ENCODE measurements at regions not wholly inside any gene's neighbourhood (a gene's known extent, or its start where the extent isn't known, plus 50 kb on each side); places are given as distances from the start of the nearest gene placed in this dataset.

GRCh38 chr18:24933345-24933744, 418.6 kb downstream of the ZNF521 start:
- no peak overlapping the region for H3K4me3 ChIP-seq (ENCODE audit: low read length in 2 of 2)
- no peaks in the 10 kb centered on the region for H3K9me3 ChIP-seq (ENCODE audit: control insufficient read depth in 2 of 2, low read length in 2 of 2)
- no peak overlapping the region for H3K9ac ChIP-seq (ENCODE audit: low read depth in 1 of 2, low read length in 2 of 2)
- H3K27me3 ChIP-seq (ENCODE audit: control insufficient read depth in 2 of 2, insufficient read depth in 2 of 2, low read length in 2 of 2) = no peaks in the 10 kb centered on the region
- no peak overlapping the region for H3K27ac ChIP-seq (ENCODE audit: low read depth in 2 of 2, low read length in 2 of 2)
- H3K36me3 ChIP-seq (ENCODE audit: control insufficient read depth in 2 of 2, insufficient read depth in 2 of 2, low read length in 2 of 2) = no peaks in the 10 kb centered on the region
- H3K4me1 ChIP-seq (ENCODE audit: control insufficient read depth in 2 of 2, insufficient read depth in 2 of 2, low read length in 2 of 2) = peaks cover 0 to 3% of the 10 kb centered on the region in 2 donors

- H3K4me1 ChIP-seq (ENCODE audit: control insufficient read depth in 2 of 2, insufficient read depth in 2 of 2, low read length in 2 of 2) = peaks cover 0 to 3% of the 10 kb centered on the region in 2 donors
- H3K36me3 ChIP-seq (ENCODE audit: control insufficient read depth in 2 of 2, insufficient read depth in 2 of 2, low read length in 2 of 2) = no peaks in the 10 kb centered on the region
- H3K4me3 ChIP-seq (ENCODE audit: low read length in 2 of 2) = no peak overlapping the region
- H3K9ac ChIP-seq (ENCODE audit: low read depth in 1 of 2, low read length in 2 of 2) = no peak overlapping the region
- H3K27me3 ChIP-seq (ENCODE audit: control insufficient read depth in 2 of 2, insufficient read depth in 2 of 2, low read length in 2 of 2) = no peaks in the 10 kb centered on the region
- H3K27ac ChIP-seq (ENCODE audit: low read depth in 2 of 2, low read length in 2 of 2) = no peak overlapping the region
- H3K9me3 ChIP-seq (ENCODE audit: control insufficient read depth in 2 of 2, low read length in 2 of 2) = no peaks in the 10 kb centered on the region
Measured at GRCh38 chr18:24934258-24934932, 417.6 kb downstream of the ZNF521 start.

GRCh38 chr18:24935008-24935407, 417.0 kb downstream of the ZNF521 start:
- Histone ChIP-seq H3K36me3 (ENCODE audit: control insufficient read depth in 2 of 2, insufficient read depth in 2 of 2, low read length in 2 of 2) (no peaks in the 10 kb centered on the region), H3K27ac (ENCODE audit: low read depth in 2 of 2, low read length in 2 of 2) (no peak overlapping the region), H3K4me3 (ENCODE audit: low read length in 2 of 2) (no peak overlapping the region), H3K9me3 (ENCODE audit: control insufficient read depth in 2 of 2, low read length in 2 of 2) (no peaks in the 10 kb centered on the region), H3K4me1 (ENCODE audit: control insufficient read depth in 2 of 2, insufficient read depth in 2 of 2, low read length in 2 of 2) (peaks cover 0 to 3% of the 10 kb centered on the region in 2 donors), H3K27me3 (ENCODE audit: control insufficient read depth in 2 of 2, insufficient read depth in 2 of 2, low read length in 2 of 2) (no peaks in the 10 kb centered on the region), H3K9ac (ENCODE audit: low read depth in 1 of 2, low read length in 2 of 2) (no peak overlapping the region)

GRCh38 chr18:24935896-24936295, 416.1 kb downstream of the ZNF521 start:
- H3K27me3 ChIP-seq (ENCODE audit: control insufficient read depth in 2 of 2, insufficient read depth in 2 of 2, low read length in 2 of 2) = no peaks in the 10 kb centered on the region
- H3K4me1 ChIP-seq (ENCODE audit: control insufficient read depth in 2 of 2, insufficient read depth in 2 of 2, low read length in 2 of 2) = peaks cover 0 to 3% of the 10 kb centered on the region in 2 donors
- H3K4me3 ChIP-seq (ENCODE audit: low read length in 2 of 2) = no peak overlapping the region
- no peak overlapping the region for H3K27ac ChIP-seq (ENCODE audit: low read depth in 2 of 2, low read length in 2 of 2)
- no peak overlapping the region for H3K9ac ChIP-seq (ENCODE audit: low read depth in 1 of 2, low read length in 2 of 2)
- no peaks in the 10 kb centered on the region for H3K36me3 ChIP-seq (ENCODE audit: control insufficient read depth in 2 of 2, insufficient read depth in 2 of 2, low read length in 2 of 2)
- no peaks in the 10 kb centered on the region for H3K9me3 ChIP-seq (ENCODE audit: control insufficient read depth in 2 of 2, low read length in 2 of 2)

- Histone ChIP-seq H3K9ac (ENCODE audit: low read depth in 1 of 2, low read length in 2 of 2) (no peak overlapping the region), H3K27me3 (ENCODE audit: control insufficient read depth in 2 of 2, insufficient read depth in 2 of 2, low read length in 2 of 2) (no peaks in the 10 kb centered on the region), H3K9me3 (ENCODE audit: control insufficient read depth in 2 of 2, low read length in 2 of 2) (no peaks in the 10 kb centered on the region), H3K4me1 (ENCODE audit: control insufficient read depth in 2 of 2, insufficient read depth in 2 of 2, low read length in 2 of 2) (no peaks in the 10 kb centered on the region), H3K4me3 (ENCODE audit: low read length in 2 of 2) (no peak overlapping the region), H3K36me3 (ENCODE audit: control insufficient read depth in 2 of 2, insufficient read depth in 2 of 2, low read length in 2 of 2) (no peaks in the 10 kb centered on the region), H3K27ac (ENCODE audit: low read depth in 2 of 2, low read length in 2 of 2) (no peak overlapping the region)
Measured at GRCh38 chr18:24936691-24937090, 415.3 kb downstream of the ZNF521 start.

GRCh38 chr18:24937639-24938275, 414.2 kb downstream of the ZNF521 start:
- Histone ChIP-seq H3K36me3 (ENCODE audit: control insufficient read depth in 2 of 2, insufficient read depth in 2 of 2, low read length in 2 of 2) (no peaks in the 10 kb centered on the region), H3K9ac (ENCODE audit: low read depth in 1 of 2, low read length in 2 of 2) (no peak overlapping the region), H3K9me3 (ENCODE audit: control insufficient read depth in 2 of 2, low read length in 2 of 2) (no peaks in the 10 kb centered on the region), H3K27ac (ENCODE audit: low read depth in 2 of 2, low read length in 2 of 2) (no peak overlapping the region), H3K4me1 (ENCODE audit: control insufficient read depth in 2 of 2, insufficient read depth in 2 of 2, low read length in 2 of 2) (no peaks in the 10 kb centered on the region), H3K4me3 (ENCODE audit: low read length in 2 of 2) (no peak overlapping the region), H3K27me3 (ENCODE audit: control insufficient read depth in 2 of 2, insufficient read depth in 2 of 2, low read length in 2 of 2) (no peaks in the 10 kb centered on the region)

GRCh38 chr18:24940416-24940815, 411.6 kb downstream of the ZNF521 start:
- Histone ChIP-seq H3K36me3 (ENCODE audit: control insufficient read depth in 2 of 2, insufficient read depth in 2 of 2, low read length in 2 of 2) (no peaks in the 10 kb centered on the region), H3K27ac (ENCODE audit: low read depth in 2 of 2, low read length in 2 of 2) (no peak overlapping the region), H3K9me3 (ENCODE audit: control insufficient read depth in 2 of 2, low read length in 2 of 2) (no peaks in the 10 kb centered on the region), H3K4me1 (ENCODE audit: control insufficient read depth in 2 of 2, insufficient read depth in 2 of 2, low read length in 2 of 2) (no peaks in the 10 kb centered on the region), H3K4me3 (ENCODE audit: low read length in 2 of 2) (no peak overlapping the region), H3K9ac (ENCODE audit: low read depth in 1 of 2, low read length in 2 of 2) (no peak overlapping the region), H3K27me3 (ENCODE audit: control insufficient read depth in 2 of 2, insufficient read depth in 2 of 2, low read length in 2 of 2) (no peaks in the 10 kb centered on the region)

GRCh38 chr18:24941174-24941951, 410.6 kb downstream of the ZNF521 start:
- Histone ChIP-seq H3K9me3 (ENCODE audit: control insufficient read depth in 2 of 2, low read length in 2 of 2) (no peaks in the 10 kb centered on the region), H3K36me3 (ENCODE audit: control insufficient read depth in 2 of 2, insufficient read depth in 2 of 2, low read length in 2 of 2) (no peaks in the 10 kb centered on the region), H3K4me1 (ENCODE audit: control insufficient read depth in 2 of 2, insufficient read depth in 2 of 2, low read length in 2 of 2) (no peaks in the 10 kb centered on the region), H3K9ac (ENCODE audit: low read depth in 1 of 2, low read length in 2 of 2) (no peak overlapping the region), H3K27me3 (ENCODE audit: control insufficient read depth in 2 of 2, insufficient read depth in 2 of 2, low read length in 2 of 2) (no peaks in the 10 kb centered on the region), H3K27ac (ENCODE audit: low read depth in 2 of 2, low read length in 2 of 2) (no peak overlapping the region), H3K4me3 (ENCODE audit: low read length in 2 of 2) (no peak overlapping the region)

- Histone ChIP-seq H3K4me1 (ENCODE audit: control insufficient read depth in 2 of 2, insufficient read depth in 2 of 2, low read length in 2 of 2) (no peaks in the 10 kb centered on the region), H3K9me3 (ENCODE audit: control insufficient read depth in 2 of 2, low read length in 2 of 2) (no peaks in the 10 kb centered on the region), H3K27me3 (ENCODE audit: control insufficient read depth in 2 of 2, insufficient read depth in 2 of 2, low read length in 2 of 2) (no peaks in the 10 kb centered on the region), H3K36me3 (ENCODE audit: control insufficient read depth in 2 of 2, insufficient read depth in 2 of 2, low read length in 2 of 2) (no peaks in the 10 kb centered on the region), H3K27ac (ENCODE audit: low read depth in 2 of 2, low read length in 2 of 2) (no peak overlapping the region), H3K9ac (ENCODE audit: low read depth in 1 of 2, low read length in 2 of 2) (no peak overlapping the region), H3K4me3 (ENCODE audit: low read length in 2 of 2) (no peak overlapping the region)
Measured at GRCh38 chr18:24942144-24942543, 409.8 kb downstream of the ZNF521 start.
